Globus pallidus (tissue), 1 donor: ENCODE measurements at regions not wholly inside any gene's neighbourhood (a gene's known extent, or its start where the extent isn't known, plus 50 kb on each side); places are given as distances from the start of the nearest gene placed in this dataset.
A peak's percentile ranks its signal among the peaks of the same experiment; 100 is the strongest.

Experiments
- DNase-seq: peaks from one replicate; pipeline ENCODE4 v3.0.0-alpha.2; 2015; ENCODE audit warnings: low spot score

GRCh38 chr17:69719474-69720048 is 305.1 kb downstream of the MAP2K6 start:
- DNase-seq: no peak

GRCh38 chr17:69722518-69722917 is 308.0 kb downstream of the MAP2K6 start:
- DNase-seq: no peak

- no peak for DNase-seq
These were observed 308.8 kb downstream of the MAP2K6 start for GRCh38 chr17:69723316-69723715.

- no peak for DNase-seq
These were observed 309.2 kb downstream of the MAP2K6 start for GRCh38 chr17:69723741-69724140.

- DNase-seq: no peak
These were observed 309.7 kb downstream of the MAP2K6 start for GRCh38 chr17:69724238-69724637.

- no peak for DNase-seq
These were observed 310.6 kb downstream of the MAP2K6 start for GRCh38 chr17:69725146-69725545.

GRCh38 chr17:69728816-69729215 is 314.3 kb downstream of the MAP2K6 start:
- DNase-seq: no peak

GRCh38 chr17:69729944-69730343 is 315.4 kb downstream of the MAP2K6 start:
- DNase-seq: no peak

- DNase-seq: no peak
These were observed 317.9 kb downstream of the MAP2K6 start for GRCh38 chr17:69732272-69732918.

- no peak for DNase-seq
These were observed 318.9 kb downstream of the MAP2K6 start for GRCh38 chr17:69733171-69734012.

- DNase-seq: no peak
These were observed 320.2 kb downstream of the MAP2K6 start for GRCh38 chr17:69734656-69735055.

- DNase-seq: no peak
These were observed 320.8 kb downstream of the MAP2K6 start for GRCh38 chr17:69735285-69735684.

GRCh38 chr17:69743091-69743490 is 328.6 kb downstream of the MAP2K6 start:
- DNase-seq: no peak

- no peak for DNase-seq
These were observed 330.1 kb downstream of the MAP2K6 start for GRCh38 chr17:69744512-69745070.

GRCh38 chr17:69749911-69750310 is 325.1 kb upstream of the KCNJ16 start:
- DNase-seq: no peak

- DNase-seq: no peak
These were observed 317.2 kb upstream of the KCNJ16 start for GRCh38 chr17:69757688-69758430.

GRCh38 chr17:69760562-69760961 is 314.5 kb upstream of the KCNJ16 start:
- DNase-seq: no peak

- no peak for DNase-seq
These were observed 314.0 kb upstream of the KCNJ16 start for GRCh38 chr17:69761011-69761410.

GRCh38 chr17:69761767-69762321 is 313.2 kb upstream of the KCNJ16 start:
- peak; percentile 1 for DNase-seq

GRCh38 chr17:69762359-69762758 is 312.7 kb upstream of the KCNJ16 start:
- DNase-seq: no peak

GRCh38 chr17:69762766-69763165 is 312.3 kb upstream of the KCNJ16 start:
- no peak for DNase-seq

GRCh38 chr17:69763503-69763902 is 311.5 kb upstream of the KCNJ16 start:
- no peak for DNase-seq
